Breast epithelium (tissue), 4 donors: ENCODE measurements at regions not wholly inside any gene's neighbourhood (a gene's known extent, or its start where the extent isn't known, plus 50 kb on each side); places are given as distances from the start of the nearest gene placed in this dataset.

Experiments used
- DNase-seq, 2 donors: peaks; one replicate each; pipeline ENCODE4 v3.0.0-alpha.2; 2019; ENCODE audit warnings: low spot score in 2 of 2
- H3K27ac ChIP-seq, 2 donors: fragments of 200-600 bp; sonication (generic) in 1 of 2; one replicate each; pipeline ENCODE4 v1.5.1; 2016 to 2019; ENCODE audit warnings: mild to moderate bottlenecking in 1 of 2
- H3K27me3 ChIP-seq, 2 donors: fragments of 200-600 bp; sonication (generic) in 1 of 2; one replicate each; pipeline versions ENCODE4 v1.5.1 to v1.6.0; 2017 to 2019; ENCODE audit warnings: control low read depth in 1 of 2, mild to moderate bottlenecking in 1 of 2
- H3K36me3 ChIP-seq: fragments of 200-600 bp; one replicate; pipeline ENCODE4 v1.5.1; 2019
- H3K4me1 ChIP-seq, 2 donors: fragments of 200-600 bp; sonication (generic); one replicate each; pipeline ENCODE4 v1.5.1; 2016 to 2019; ENCODE audit warnings: control low read depth in 1 of 2
- H3K4me3 ChIP-seq, 3 donors: fragments of 200-600 bp; sonication (generic); 1 replicate in 2 of 3; 2 replicates in 1 of 3; pipeline ENCODE4 v1.5.1; 2016 to 2019; ENCODE audit warnings: mild to moderate bottlenecking in 3 of 3, moderate library complexity in 2 of 3
- H3K9me3 ChIP-seq, 2 donors: fragments of 200-600 bp; sonication (generic) in 1 of 2; one replicate each; pipeline ENCODE4 v1.5.1; 2016 to 2019; ENCODE audit warnings: control low read depth in 1 of 2
- CTCF ChIP-seq, 3 donors: fragments of 450-650 bp; IDR thresholded peaks; one replicate each; pipeline ENCODE4 v1.5.1; 2016 to 2017; ENCODE audit warnings: antibody characterized with exemption in 3 of 3, mild to moderate bottlenecking in 3 of 3, moderate library complexity in 3 of 3
- POLR2A ChIP-seq: fragments of 450-650 bp; IDR thresholded peaks from one replicate; pipeline ENCODE4 v1.6.1; 2016; ENCODE audit warnings: antibody characterized with exemption, mild to moderate bottlenecking, moderate library complexity
- POLR2AphosphoS5 ChIP-seq, 3 donors: sonication (generic); formaldehyde crosslinking; IDR thresholded peaks; one replicate each; pipeline ENCODE4 v1.6.1; 2017; ENCODE audit warnings: antibody characterized with exemption in 3 of 3
- intact Hi-C: fragments of 100-400 bp; cut with DNase I; formaldehyde crosslinking; loops from one replicate; pipeline ENCODE4 v1.15.1; 2023; ENCODE audit warnings: low total_unique reads

GRCh38 chr16:85300406-85300968 lies 188.2 kb upstream of the CIBAR2 start:
- TF ChIP-seq POLR2A (no peak), POLR2AphosphoS5 (IDR thresholded peaks at IDR 0.05) (no peak), CTCF (IDR thresholded peaks at IDR 0.05) (no peak)
- intact Hi-C loops, result no loop called here

GRCh38 chr16:85301231-85301630 lies 189.0 kb upstream of the CIBAR2 start:
- Histone ChIP-seq H3K4me1 (no peaks in the 10 kb centered on the region), H3K4me3 (no peak overlapping the region), H3K27ac (no peak overlapping the region), H3K36me3 (no peaks in the 10 kb centered on the region), H3K9me3 (no peaks in the 10 kb centered on the region), H3K27me3 (no peaks in the 10 kb centered on the region)
- no peak for DNase-seq
- TF ChIP-seq CTCF (IDR thresholded peaks at IDR 0.05) (no peak), POLR2AphosphoS5 (IDR thresholded peaks at IDR 0.05) (no peak), POLR2A (no peak)
- intact Hi-C loops, result no loop called here

More at GRCh38 chr16:85300406-85300968, 188.2 kb upstream of the CIBAR2 start:
- DNase-seq, result no peak
- Histone ChIP-seq H3K27me3 (no peaks in the 10 kb centered on the region), H3K4me1 (no peaks in the 10 kb centered on the region), H3K27ac (no peak overlapping the region), H3K4me3 (no peak overlapping the region), H3K9me3 (no peaks in the 10 kb centered on the region), H3K36me3 (no peaks in the 10 kb centered on the region)

GRCh38 chr16:85302018-85302847 lies 190.0 kb upstream of the CIBAR2 start:
- TF ChIP-seq CTCF (IDR thresholded peaks at IDR 0.05) (no peak), POLR2AphosphoS5 (IDR thresholded peaks at IDR 0.05) (no peak), POLR2A (no peak)
- DNase-seq, result no peak
- intact Hi-C loops, result no loop called here
- Histone ChIP-seq H3K27ac (no peak overlapping the region), H3K4me1 (peaks cover 0 to 6% of the 10 kb centered on the region in 2 donors), H3K9me3 (no peaks in the 10 kb centered on the region), H3K4me3 (no peak overlapping the region), H3K36me3 (no peaks in the 10 kb centered on the region), H3K27me3 (no peaks in the 10 kb centered on the region)

GRCh38 chr16:85302848-85303353 lies 190.6 kb upstream of the CIBAR2 start:
- intact Hi-C loops, result no loop called here
- TF ChIP-seq POLR2A (no peak), CTCF (IDR thresholded peaks at IDR 0.05) (no peak), POLR2AphosphoS5 (IDR thresholded peaks at IDR 0.05) (no peak)
- no peak for DNase-seq
- H3K27ac ChIP-seq, result no peak overlapping the region
- H3K9me3 ChIP-seq, result no peaks in the 10 kb centered on the region
- no peaks in the 10 kb centered on the region for H3K36me3 ChIP-seq
- peaks cover 0 to 6% of the 10 kb centered on the region in 2 donors for H3K4me1 ChIP-seq
- H3K27me3 ChIP-seq, result no peaks in the 10 kb centered on the region
- peak overlapping the region in 1 of 3 donors; percentile 20 for H3K4me3 ChIP-seq

- DNase-seq, result peak in 1 of 2 donors; percentile 72
- Histone ChIP-seq H3K4me3 (peak overlapping the region in 1 of 3 donors; percentile 20), H3K36me3 (no peaks in the 10 kb centered on the region), H3K9me3 (no peaks in the 10 kb centered on the region), H3K4me1 (peaks cover 0 to 6% of the 10 kb centered on the region in 2 donors), H3K27me3 (no peaks in the 10 kb centered on the region), H3K27ac (no peak overlapping the region)
- TF ChIP-seq POLR2A (no peak), POLR2AphosphoS5 (IDR thresholded peaks at IDR 0.05) (no peak), CTCF (IDR thresholded peaks at IDR 0.05) (peak; percentile 36 to 85 (median 75))
- intact Hi-C loops, result no loop called here
These were observed 191.1 kb upstream of the CIBAR2 start for GRCh38 chr16:85303354-85303883.
